GM12892 (cell line): ENCODE measurements at regions not wholly inside any gene's neighbourhood (a gene's known extent, or its start where the extent isn't known, plus 50 kb on each side); places are given as distances from the start of the nearest gene placed in this dataset.
A peak's percentile ranks its signal among the peaks of the same experiment; 100 is the strongest.
"Not testable (repeated sequence)": the region's sequence is repeated elsewhere in the genome, so short reads cannot be mapped to it uniquely, and the experiment has no call there.

Experiments
- DNase-seq: peaks from one replicate; pipeline ENCODE4 v3.0.0; 2011; ENCODE audit not compliant: insufficient read length
- FAIRE-seq: peaks from 2 replicates; lab custom pipeline; 2011; peaks lifted over from hg19 to GRCh38; lab: Jason Lieb, UNC
- POLR2A ChIP-seq: IDR thresholded peaks from 2 replicates; pipeline ENCODE4 v1.6.1; 2011; ENCODE audit warnings: low read depth, low read length, control low read depth
- POLR2AphosphoS5 ChIP-seq: IDR thresholded peaks from 2 replicates; pipeline ENCODE4 v1.6.1; 2011; ENCODE audit warnings: low read depth, low read length, control low read depth
- TAF1 ChIP-seq: IDR thresholded peaks from 2 replicates; pipeline ENCODE4 v1.6.1; 2011; ENCODE audit warnings: low read depth, mild to moderate bottlenecking, control low read depth, low read length, borderline replicate concordance

GRCh38 chr10:53029449-53029848, 256.9 kb upstream of the MBL2 start:
- FAIRE-seq, result no peak
- TF ChIP-seq POLR2A (no peak), POLR2AphosphoS5 (no peak), TAF1 (no peak)
- no peak for DNase-seq

- not testable (repeated sequence) for FAIRE-seq
Measured at GRCh38 chr10:53025765-53026164, 253.2 kb upstream of the MBL2 start.

GRCh38 chr10:53025172-53025711, 252.7 kb upstream of the MBL2 start:
- FAIRE-seq (no peak), DNase-seq (no peak)
- TF ChIP-seq POLR2AphosphoS5 (no peak), POLR2A (no peak), TAF1 (no peak)

More at GRCh38 chr10:53025765-53026164, 253.2 kb upstream of the MBL2 start:
- not testable (repeated sequence) for DNase-seq

- TF ChIP-seq TAF1 (no peak), POLR2AphosphoS5 (no peak), POLR2A (no peak)
- no peak for FAIRE-seq
- DNase-seq, result no peak
Measured at GRCh38 chr10:53023411-53023810, 250.8 kb upstream of the MBL2 start.

- DNase-seq (no peak), FAIRE-seq (no peak)
- TF ChIP-seq POLR2A, result no peak
- TF ChIP-seq POLR2AphosphoS5, result no peak
- no peak for TF ChIP-seq TAF1
Measured at GRCh38 chr10:53022611-53023088, 250.1 kb upstream of the MBL2 start.

GRCh38 chr10:53013201-53013810, 240.7 kb upstream of the MBL2 start:
- peak; percentile 38 for FAIRE-seq
- TF ChIP-seq POLR2AphosphoS5 (no peak), POLR2A (no peak), TAF1 (no peak)
- no peak for DNase-seq

- FAIRE-seq (no peak), DNase-seq (no peak)
- TF ChIP-seq POLR2AphosphoS5 (no peak), POLR2A (no peak), TAF1 (no peak)
Measured at GRCh38 chr10:53009961-53010907, 237.7 kb upstream of the MBL2 start.

GRCh38 chr10:53007527-53007842, 234.9 kb upstream of the MBL2 start:
- no peak for TF ChIP-seq POLR2AphosphoS5
- no peak for TF ChIP-seq POLR2A
- TF ChIP-seq TAF1, result no peak
- FAIRE-seq (no peak), DNase-seq (no peak)

- TF ChIP-seq TAF1 (no peak), POLR2AphosphoS5 (no peak), POLR2A (no peak)
- FAIRE-seq (no peak), DNase-seq (no peak)
Measured at GRCh38 chr10:53006663-53007526, 234.3 kb upstream of the MBL2 start.

GRCh38 chr10:53005612-53006345, 233.2 kb upstream of the MBL2 start:
- TF ChIP-seq POLR2AphosphoS5, result no peak
- no peak for TF ChIP-seq POLR2A
- no peak for TF ChIP-seq TAF1
- DNase-seq (no peak), FAIRE-seq (no peak)
